A673 (cell line): ENCODE measurements at regions not wholly inside any gene's neighbourhood (a gene's known extent, or its start where the extent isn't known, plus 50 kb on each side); places are given as distances from the start of the nearest gene placed in this dataset.

Experiments
- BruUV-seq: library from RNA; stranded (reverse); fragments of 400-500 nt; replicated peaks from 2 replicates; lab custom pipeline; 2021; lab: Mats Ljungman, UMichigan
- CTCF ChIA-PET: fragments of 300-600 bp; sonication (Branson Sonifier 250); formaldehyde crosslinking; loops from one replicate; lab custom pipeline; 2022; ENCODE audit warnings: antibody characterized with exemption; lab: Charles Lee
- POLR2A ChIA-PET: fragments of 300-600 bp; sonication (Branson Sonifier 250); formaldehyde crosslinking; loops from one replicate; lab custom pipeline; 2022; ENCODE audit warnings: antibody characterized with exemption; ENCODE audit not compliant: low non-redundant PET; lab: Charles Lee
- DNase-seq: peaks from one replicate; pipeline ENCODE4 v3.0.0-alpha.2; 2015; ENCODE audit warnings: low spot score
- H3K27ac ChIP-seq: fragments of 200-600 bp; sonication (generic); 2 replicates; pipeline ENCODE4 v1.5.1; 2016; ENCODE audit warnings: mixed run types, low read depth, mild to moderate bottlenecking, mixed read lengths, antibody characterized with exemption, low read length; ENCODE audit not compliant: poor library complexity, severe bottlenecking
- H3K27me3 ChIP-seq: fragments of 200-600 bp; sonication (generic); replicated peaks from 2 replicates; pipeline ENCODE4 v1.6.1; 2017; ENCODE audit warnings: mixed run types, low read depth, mild to moderate bottlenecking, mixed read lengths, antibody characterized with exemption, low read length; ENCODE audit not compliant: insufficient read depth, poor library complexity
- H3K36me3 ChIP-seq: fragments of 200-600 bp; sonication (generic); 2 replicates; pipeline ENCODE4 v1.6.1; 2016; ENCODE audit warnings: mixed run types, mild to moderate bottlenecking, mixed read lengths, antibody characterized with exemption, low read length; ENCODE audit not compliant: insufficient read depth, poor library complexity, severe bottlenecking
- H3K4me1 ChIP-seq: fragments of 200-600 bp; sonication (generic); 2 replicates; pipeline ENCODE4 v1.6.1; 2017; ENCODE audit warnings: mixed run types, mild to moderate bottlenecking, mixed read lengths, antibody characterized with exemption, low read length; ENCODE audit not compliant: insufficient read depth, poor library complexity, severe bottlenecking
- H3K4me3 ChIP-seq: fragments of 200-600 bp; sonication (generic); 2 replicates; pipeline ENCODE4 v1.5.1; 2016; ENCODE audit warnings: low read depth, mixed run types, mild to moderate bottlenecking, mixed read lengths, low read length; ENCODE audit not compliant: poor library complexity, severe bottlenecking
- H3K9me3 ChIP-seq: fragments of 200-600 bp; sonication (generic); 2 replicates; pipeline ENCODE4 v1.6.1; 2016; ENCODE audit warnings: mixed run types, low read depth, mild to moderate bottlenecking, mixed read lengths, antibody characterized with exemption, low read length; ENCODE audit not compliant: poor library complexity, severe bottlenecking
- EZH2 ChIP-seq: fragments of 200-600 bp; sonication (generic); IDR thresholded peaks from 2 replicates; pipeline ENCODE4 v1.6.1; 2017; ENCODE audit warnings: borderline replicate concordance, low read depth, mild to moderate bottlenecking, mixed read lengths, antibody characterized with exemption, low read length; ENCODE audit not compliant: poor library complexity, severe bottlenecking
- intact Hi-C: fragments of 100-400 bp; cut with micrococcal nuclease; formaldehyde crosslinking; loops from one replicate; pipeline ENCODE4 v1.10.0; 2022; ENCODE audit not compliant: unreplicated experiment
- TF ChIP-seq, protein P1 (sequence below): fragments of 300-800, 200-600 bp; sonication (generic); conservative IDR thresholded peaks from 2 replicates; pipeline ENCODE4 v1.5.1; 2017; ENCODE audit warnings: low read depth, mild to moderate bottlenecking, antibody characterized with exemption, low read length, moderate library complexity, mixed read lengths

GRCh38 chr7:24010495-24010894, 273.5 kb upstream of the NPY start:
- no TSS peak for BruUV-seq
- no peak overlapping the region for H3K4me3 ChIP-seq
- TF ChIP-seq EZH2: no peak
- TF ChIP-seq, protein P1, sequence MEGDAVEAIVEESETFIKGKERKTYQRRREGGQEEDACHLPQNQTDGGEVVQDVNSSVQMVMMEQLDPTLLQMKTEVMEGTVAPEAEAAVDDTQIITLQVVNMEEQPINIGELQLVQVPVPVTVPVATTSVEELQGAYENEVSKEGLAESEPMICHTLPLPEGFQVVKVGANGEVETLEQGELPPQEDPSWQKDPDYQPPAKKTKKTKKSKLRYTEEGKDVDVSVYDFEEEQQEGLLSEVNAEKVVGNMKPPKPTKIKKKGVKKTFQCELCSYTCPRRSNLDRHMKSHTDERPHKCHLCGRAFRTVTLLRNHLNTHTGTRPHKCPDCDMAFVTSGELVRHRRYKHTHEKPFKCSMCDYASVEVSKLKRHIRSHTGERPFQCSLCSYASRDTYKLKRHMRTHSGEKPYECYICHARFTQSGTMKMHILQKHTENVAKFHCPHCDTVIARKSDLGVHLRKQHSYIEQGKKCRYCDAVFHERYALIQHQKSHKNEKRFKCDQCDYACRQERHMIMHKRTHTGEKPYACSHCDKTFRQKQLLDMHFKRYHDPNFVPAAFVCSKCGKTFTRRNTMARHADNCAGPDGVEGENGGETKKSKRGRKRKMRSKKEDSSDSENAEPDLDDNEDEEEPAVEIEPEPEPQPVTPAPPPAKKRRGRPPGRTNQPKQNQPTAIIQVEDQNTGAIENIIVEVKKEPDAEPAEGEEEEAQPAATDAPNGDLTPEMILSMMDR: no peak
- DNase-seq: no peak
- no peak overlapping the region for H3K27ac ChIP-seq
- POLR2A ChIA-PET: no interaction called here
- H3K36me3 ChIP-seq: no peaks in the 10 kb centered on the region
- intact Hi-C loops: no loop called here
- no peaks in the 10 kb centered on the region for H3K9me3 ChIP-seq
- CTCF ChIA-PET: no interaction called here
- no peaks in the 10 kb centered on the region for H3K27me3 ChIP-seq
- H3K4me1 ChIP-seq: no peaks in the 10 kb centered on the region

- H3K4me3 ChIP-seq: no peak overlapping the region
- H3K4me1 ChIP-seq: no peaks in the 10 kb centered on the region
- BruUV-seq: no TSS peak
- ChIA-PET POLR2A (no interaction called here), CTCF (no interaction called here)
- no peak for DNase-seq
- no peaks in the 10 kb centered on the region for H3K36me3 ChIP-seq
- no peaks in the 10 kb centered on the region for H3K27me3 ChIP-seq
- intact Hi-C loops: no loop called here
- no peak overlapping the region for H3K27ac ChIP-seq
- no peak for TF ChIP-seq EZH2
- TF ChIP-seq, protein P1: no peak
- H3K9me3 ChIP-seq: no peaks in the 10 kb centered on the region
Measured at GRCh38 chr7:24017519-24017918, 266.5 kb upstream of the NPY start.

- intact Hi-C loops: no loop called here
- H3K36me3 ChIP-seq: no peaks in the 10 kb centered on the region
- H3K4me1 ChIP-seq: no peaks in the 10 kb centered on the region
- no peak overlapping the region for H3K4me3 ChIP-seq
- no peak for DNase-seq
- no peak overlapping the region for H3K27ac ChIP-seq
- H3K27me3 ChIP-seq: no peaks in the 10 kb centered on the region
- ChIA-PET POLR2A (no interaction called here), CTCF (no interaction called here)
- no peaks in the 10 kb centered on the region for H3K9me3 ChIP-seq
- no TSS peak for BruUV-seq
- TF ChIP-seq EZH2: no peak
- TF ChIP-seq, protein P1: no peak
Measured at GRCh38 chr7:24018331-24018730, 265.7 kb upstream of the NPY start.
